ENCODE measurements at regions not wholly inside any gene's neighbourhood (a gene's known extent, or its start where the extent isn't known, plus 50 kb on each side); places are given as distances from the start of the nearest gene placed in this dataset.
"Not testable (repeated sequence)": the region's sequence is repeated elsewhere in the genome, so short reads cannot be mapped to it uniquely, and the experiment has no call there.

DNA sequence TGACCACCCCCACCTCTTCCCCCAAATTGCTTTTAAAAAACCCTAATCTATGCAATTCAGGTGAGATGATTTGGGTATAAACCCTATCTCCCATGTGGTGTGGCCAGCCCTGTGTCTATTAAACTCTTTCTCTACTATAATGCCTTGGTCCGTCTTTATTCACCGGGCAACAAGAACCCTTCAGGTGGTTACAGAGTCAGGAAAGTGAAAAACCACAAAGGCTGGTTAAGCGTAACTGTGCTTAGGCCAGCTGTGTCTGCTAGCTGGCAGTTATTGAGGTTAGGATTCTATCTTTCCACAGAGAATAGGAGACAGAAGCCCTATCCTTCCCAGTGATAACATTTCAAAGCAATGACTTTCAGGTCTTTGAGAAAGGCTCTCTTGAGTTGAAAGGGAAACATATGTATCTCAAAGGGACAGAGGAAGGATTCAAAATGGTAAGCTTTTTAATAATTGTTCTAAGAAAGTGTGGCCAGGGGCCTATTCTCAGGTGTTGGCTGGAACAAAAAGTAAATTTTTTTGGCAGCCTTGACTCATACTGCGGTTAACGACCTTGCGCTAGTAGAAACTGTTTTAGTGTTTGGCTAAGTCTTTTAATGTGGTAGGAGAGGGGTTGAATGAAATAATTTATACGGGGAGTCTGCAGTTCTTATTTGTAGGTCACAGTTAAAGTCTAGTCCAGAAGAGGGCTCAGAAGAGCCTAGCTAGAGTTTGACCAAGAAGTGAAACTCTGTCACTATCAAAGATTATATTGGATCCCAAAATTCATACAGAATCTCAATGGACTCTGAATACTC lies 89.0 kb downstream of the NPAP1 start:
- H3K27ac ChIP-seq (ENCODE audit: low read length): no peak overlapping the region
- 97% methylated on average over 3 of the region's 7 CpGs for whole genome bisulfite sequencing (ENCODE audit: insufficient coverage)
- no peak for DNase-seq
- no peak overlapping the region for H3K4me3 ChIP-seq (ENCODE audit: low read length)
- no peaks in the 10 kb centered on the region for H3K36me3 ChIP-seq (ENCODE audit: control insufficient read depth, insufficient read depth, low read length)
- H3K27me3 ChIP-seq (ENCODE audit: control insufficient read depth, insufficient read depth, low read length): no peaks in the 10 kb centered on the region
- no peaks in the 10 kb centered on the region for H3K9me3 ChIP-seq (replicated peaks; ENCODE audit: control insufficient read depth, low read depth, low read length)
- H3K4me1 ChIP-seq (ENCODE audit: control insufficient read depth, insufficient read depth, low read length): no peaks in the 10 kb centered on the region

DNA sequence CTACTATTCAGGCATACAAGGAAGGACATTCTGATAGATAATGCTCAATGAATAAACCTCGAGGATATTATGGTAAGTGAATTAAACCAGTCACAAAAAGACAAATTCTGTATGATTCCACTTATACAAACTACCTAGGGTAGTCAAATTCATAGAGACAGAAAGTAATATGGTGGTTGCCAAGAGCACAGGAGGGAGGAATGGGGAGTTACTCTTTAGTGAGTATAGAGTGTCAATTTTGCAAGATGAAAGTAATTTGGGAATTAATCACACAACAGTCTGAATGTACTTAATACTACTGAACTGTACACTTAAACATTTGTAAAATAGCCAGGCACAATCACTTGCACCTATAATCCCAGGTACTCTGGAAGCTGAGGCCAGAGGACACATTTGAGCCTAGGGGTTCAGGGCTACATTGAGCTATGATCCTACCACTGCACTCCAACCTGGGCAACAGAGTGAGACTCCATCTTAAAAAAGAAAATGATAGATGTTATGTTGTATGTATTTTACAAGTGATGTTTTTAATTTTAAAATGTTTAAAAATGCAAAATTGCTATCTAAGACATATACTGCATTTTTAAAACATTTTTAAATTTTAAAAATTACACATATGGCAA lies 91.0 kb downstream of the NPAP1 start:
- Histone ChIP-seq H3K27me3 (ENCODE audit: control insufficient read depth, insufficient read depth, low read length) (peaks cover 3% of the 10 kb centered on the region), H3K27ac (ENCODE audit: low read length) (no peak overlapping the region), H3K36me3 (ENCODE audit: control insufficient read depth, insufficient read depth, low read length) (no peaks in the 10 kb centered on the region), H3K9me3 (replicated peaks; ENCODE audit: control insufficient read depth, low read depth, low read length) (no peaks in the 10 kb centered on the region), H3K4me1 (ENCODE audit: control insufficient read depth, insufficient read depth, low read length) (no peaks in the 10 kb centered on the region), H3K4me3 (ENCODE audit: low read length) (no peak overlapping the region)
- no CpG with 5 or more reads among the region's 1 CpG for WGBS (ENCODE audit: insufficient coverage)
- no peak for DNase-seq

DNA sequence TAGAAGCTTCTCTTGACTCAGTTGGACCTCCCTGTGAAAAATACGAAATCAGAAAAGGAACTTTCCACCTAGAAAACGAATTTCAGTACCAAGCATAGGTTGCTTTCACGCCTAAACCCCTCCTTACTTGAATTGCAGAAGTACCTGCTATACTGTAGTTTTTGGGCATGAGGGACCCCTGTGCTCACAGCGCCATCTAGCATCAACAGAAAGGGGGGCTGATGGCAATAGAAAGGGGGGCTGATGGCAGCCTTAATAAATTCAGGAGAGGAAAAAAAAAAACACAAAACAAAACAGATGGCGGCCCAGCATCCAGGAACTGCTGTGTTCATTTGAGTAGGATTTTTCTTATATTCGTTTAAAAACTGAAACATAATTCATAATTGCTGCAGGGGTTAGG lies 96.7 kb downstream of the NPAP1 start:
- H3K4me3 ChIP-seq (ENCODE audit: low read length): peak overlapping the region; percentile 48
- no peak for DNase-seq
- H3K9me3 ChIP-seq (replicated peaks; ENCODE audit: control insufficient read depth, low read depth, low read length): peaks cover 15% of the 10 kb centered on the region
- no peaks in the 10 kb centered on the region for H3K36me3 ChIP-seq (ENCODE audit: control insufficient read depth, insufficient read depth, low read length)
- H3K4me1 ChIP-seq (ENCODE audit: control insufficient read depth, insufficient read depth, low read length): peaks cover 2% of the 10 kb centered on the region
- no peak overlapping the region for H3K27ac ChIP-seq (ENCODE audit: low read length)
- no CpG with 5 or more reads among the region's 6 CpGs for WGBS (ENCODE audit: insufficient coverage)
- peaks cover 8% of the 10 kb centered on the region for H3K27me3 ChIP-seq (ENCODE audit: control insufficient read depth, insufficient read depth, low read length)

DNA sequence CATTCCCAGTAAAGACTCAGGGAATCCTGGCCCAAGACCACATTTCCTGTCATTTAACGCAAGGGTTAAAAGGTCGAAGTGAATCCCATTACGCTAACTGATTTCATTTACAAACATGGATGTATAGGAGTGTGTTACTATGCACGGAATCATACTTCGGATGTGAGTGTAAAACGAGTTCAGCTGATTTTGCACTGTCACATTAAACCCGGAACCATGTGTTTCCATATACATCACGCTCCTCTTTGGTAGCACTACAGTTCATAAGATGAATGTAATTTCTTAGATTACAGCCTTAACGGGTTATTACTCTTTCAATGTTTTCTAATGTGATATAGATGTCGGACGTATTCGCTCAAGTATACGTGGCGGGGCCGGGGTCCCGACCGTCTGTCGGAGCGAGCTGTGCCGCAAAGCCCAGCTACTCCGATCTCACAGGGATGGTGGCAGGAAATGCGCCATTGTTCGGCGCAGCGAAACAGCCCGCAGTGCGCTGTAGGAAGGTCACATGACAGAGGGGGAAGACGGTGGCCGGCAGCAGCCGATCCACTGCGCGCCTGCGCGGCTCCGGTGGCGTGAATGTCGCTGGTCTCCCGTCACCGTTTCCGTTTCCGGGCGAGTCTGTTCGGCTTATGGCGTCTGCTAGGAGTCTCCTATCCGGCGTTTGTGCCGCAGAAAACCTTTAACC lies 97.3 kb downstream of the NPAP1 start:
- Histone ChIP-seq H3K9me3 (replicated peaks; ENCODE audit: control insufficient read depth, low read depth, low read length) (peaks cover 15% of the 10 kb centered on the region), H3K36me3 (ENCODE audit: control insufficient read depth, insufficient read depth, low read length) (no peaks in the 10 kb centered on the region), H3K27me3 (ENCODE audit: control insufficient read depth, insufficient read depth, low read length) (peaks cover 8% of the 10 kb centered on the region), H3K4me1 (ENCODE audit: control insufficient read depth, insufficient read depth, low read length) (peaks cover 2% of the 10 kb centered on the region), H3K27ac (ENCODE audit: low read length) (peak overlapping the region; percentile 63), H3K4me3 (ENCODE audit: low read length) (peak overlapping the region; percentile 48)
- WGBS (ENCODE audit: insufficient coverage): 29% methylated on average over 35 of the region's 47 CpGs
- DNase-seq: peak; percentile 94

DNA sequence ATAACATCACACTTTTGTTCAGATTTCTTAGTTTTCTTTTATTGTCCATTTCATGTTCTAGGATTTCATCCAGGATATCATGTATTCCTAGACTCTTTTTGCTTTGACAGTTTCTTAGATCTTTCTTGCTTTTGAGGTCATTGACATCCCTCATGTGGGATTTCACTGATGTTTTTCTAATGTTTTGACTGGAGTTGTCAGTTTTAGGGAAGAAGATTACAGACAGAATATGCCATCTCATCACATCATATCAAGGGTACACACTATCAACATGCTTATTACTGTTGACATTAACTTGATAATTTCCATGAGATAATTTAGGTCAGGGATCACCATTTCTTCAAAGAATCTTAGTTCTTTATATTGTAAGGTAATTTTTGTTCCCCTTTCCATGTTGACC lies 101.7 kb downstream of the NPAP1 start:
- H3K9me3 ChIP-seq (replicated peaks; ENCODE audit: control insufficient read depth, low read depth, low read length): peaks cover 13% of the 10 kb centered on the region
- H3K27me3 ChIP-seq (ENCODE audit: control insufficient read depth, insufficient read depth, low read length): peaks cover 5% of the 10 kb centered on the region
- H3K27ac ChIP-seq (ENCODE audit: low read length): no peak overlapping the region
- DNase-seq: no peak
- peaks cover 2% of the 10 kb centered on the region for H3K4me1 ChIP-seq (ENCODE audit: control insufficient read depth, insufficient read depth, low read length)
- H3K36me3 ChIP-seq (ENCODE audit: control insufficient read depth, insufficient read depth, low read length): no peaks in the 10 kb centered on the region
- H3K4me3 ChIP-seq (ENCODE audit: low read length): no peak overlapping the region

DNA sequence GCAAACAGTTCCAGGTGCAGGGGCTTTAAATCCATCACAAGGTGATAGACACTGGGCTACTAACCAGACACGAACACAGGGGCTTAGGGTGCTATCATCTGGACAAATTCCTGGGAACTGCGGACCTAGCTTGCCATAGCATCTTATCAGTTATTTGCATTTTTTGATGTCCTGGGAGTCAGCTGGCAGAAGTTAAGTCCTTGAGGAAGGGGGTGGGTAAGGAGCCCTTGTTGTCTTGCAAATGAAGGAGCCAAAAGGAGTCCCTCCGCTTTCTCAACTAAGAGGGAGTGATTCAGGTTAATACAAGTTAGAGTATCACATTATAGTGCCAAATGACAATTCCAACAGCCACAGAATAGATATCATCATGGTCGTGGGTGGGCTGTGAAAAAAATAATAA lies 108.9 kb downstream of the NPAP1 start:
- Histone ChIP-seq H3K4me3 (ENCODE audit: low read length) (no peak overlapping the region), H3K27ac (ENCODE audit: low read length) (no peak overlapping the region), H3K9me3 (replicated peaks; ENCODE audit: control insufficient read depth, low read depth, low read length) (peaks cover 6% of the 10 kb centered on the region), H3K36me3 (ENCODE audit: control insufficient read depth, insufficient read depth, low read length) (no peaks in the 10 kb centered on the region), H3K27me3 (ENCODE audit: control insufficient read depth, insufficient read depth, low read length) (no peaks in the 10 kb centered on the region), H3K4me1 (ENCODE audit: control insufficient read depth, insufficient read depth, low read length) (no peaks in the 10 kb centered on the region)
- no peak for DNase-seq
- 71% methylated on average over 1 of the region's 4 CpGs for WGBS (ENCODE audit: insufficient coverage)

DNA sequence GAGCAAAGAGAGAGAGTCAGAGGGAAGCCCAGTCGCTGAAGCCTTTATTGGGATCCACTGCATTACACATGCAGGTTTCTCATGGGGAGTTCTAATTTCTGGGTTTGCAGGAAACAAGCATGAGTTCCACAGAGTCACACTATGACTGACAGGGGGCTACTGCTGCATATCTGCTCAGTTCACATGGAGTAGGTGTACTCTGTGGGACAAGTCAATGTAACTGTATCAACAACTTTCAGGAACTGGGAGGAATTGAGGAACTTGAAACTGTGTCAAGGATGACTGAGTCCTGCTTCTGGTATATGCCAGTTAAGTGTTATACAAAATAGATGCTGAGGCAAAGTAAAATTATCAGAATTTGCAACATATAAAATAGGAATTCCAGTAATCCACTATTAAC lies 110.8 kb downstream of the NPAP1 start:
- H3K9me3 ChIP-seq (replicated peaks; ENCODE audit: control insufficient read depth, low read depth, low read length): peaks cover 6% of the 10 kb centered on the region
- H3K4me3 ChIP-seq (ENCODE audit: low read length): no peak overlapping the region
- no peaks in the 10 kb centered on the region for H3K4me1 ChIP-seq (ENCODE audit: control insufficient read depth, insufficient read depth, low read length)
- H3K27ac ChIP-seq (ENCODE audit: low read length): no peak overlapping the region
- no peak for DNase-seq
- H3K27me3 ChIP-seq (ENCODE audit: control insufficient read depth, insufficient read depth, low read length): no peaks in the 10 kb centered on the region
- H3K36me3 ChIP-seq (ENCODE audit: control insufficient read depth, insufficient read depth, low read length): no peaks in the 10 kb centered on the region
- 44% methylated on average over 1 of the region's 1 CpG for WGBS (ENCODE audit: insufficient coverage)

DNA sequence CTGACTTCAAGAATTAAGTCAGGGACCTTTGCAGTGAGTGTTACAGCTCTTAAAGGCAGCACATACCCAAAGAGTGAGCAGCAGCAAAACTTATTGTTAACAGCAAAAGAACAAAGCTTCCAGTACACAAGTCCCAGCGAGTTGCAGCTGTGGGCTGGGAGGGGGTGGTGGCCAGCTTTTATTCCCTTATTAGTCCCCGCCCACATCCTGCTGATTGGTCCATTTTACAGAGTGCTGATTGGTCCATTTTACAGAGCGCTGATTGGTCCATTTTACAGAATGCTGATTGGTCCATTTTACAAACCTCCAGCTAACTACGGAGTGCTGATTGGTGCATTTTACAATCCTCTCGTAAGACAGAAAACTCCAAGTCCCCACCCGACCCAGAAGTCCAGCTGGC lies 127.0 kb downstream of the NPAP1 start:
- not testable (repeated sequence) for H3K4me1 ChIP-seq (ENCODE audit: control insufficient read depth, insufficient read depth, low read length); H3K36me3 ChIP-seq (ENCODE audit: control insufficient read depth, insufficient read depth, low read length); H3K27me3 ChIP-seq (ENCODE audit: control insufficient read depth, insufficient read depth, low read length); DNase-seq; H3K9me3 ChIP-seq (replicated peaks; ENCODE audit: control insufficient read depth, low read depth, low read length); H3K27ac ChIP-seq (ENCODE audit: low read length); H3K4me3 ChIP-seq (ENCODE audit: low read length)
- 78% methylated on average over 3 of the region's 6 CpGs for WGBS (ENCODE audit: insufficient coverage)

DNA sequence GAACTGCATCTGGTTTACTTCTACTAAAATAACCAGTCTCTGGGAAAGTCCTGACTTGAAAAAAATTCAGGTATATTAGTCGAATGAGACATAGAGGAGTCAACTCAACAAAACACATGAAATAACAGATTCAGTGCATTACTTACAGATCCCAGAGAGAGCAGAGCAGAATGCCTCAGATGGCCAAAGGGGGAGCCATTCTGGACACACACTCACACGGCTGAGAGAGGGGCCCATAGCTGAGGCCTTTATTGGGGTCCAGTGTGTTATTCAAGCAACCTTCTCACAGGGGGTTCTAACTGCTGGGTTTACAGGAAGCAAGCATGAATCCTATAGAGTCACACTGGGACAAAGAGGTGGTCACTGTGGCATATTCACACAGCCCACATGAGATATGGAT lies 135.1 kb upstream of the SNRPN start:
- H3K27ac ChIP-seq (ENCODE audit: low read length): no peak overlapping the region
- H3K36me3 ChIP-seq (ENCODE audit: control insufficient read depth, insufficient read depth, low read length): no peaks in the 10 kb centered on the region
- no CpG with 5 or more reads among the region's 2 CpGs for WGBS (ENCODE audit: insufficient coverage)
- H3K27me3 ChIP-seq (ENCODE audit: control insufficient read depth, insufficient read depth, low read length): peaks cover 3% of the 10 kb centered on the region
- no peaks in the 10 kb centered on the region for H3K4me1 ChIP-seq (ENCODE audit: control insufficient read depth, insufficient read depth, low read length)
- no peak for DNase-seq
- H3K4me3 ChIP-seq (ENCODE audit: low read length): no peak overlapping the region
- H3K9me3 ChIP-seq (replicated peaks; ENCODE audit: control insufficient read depth, low read depth, low read length): peaks cover 2% of the 10 kb centered on the region

DNA sequence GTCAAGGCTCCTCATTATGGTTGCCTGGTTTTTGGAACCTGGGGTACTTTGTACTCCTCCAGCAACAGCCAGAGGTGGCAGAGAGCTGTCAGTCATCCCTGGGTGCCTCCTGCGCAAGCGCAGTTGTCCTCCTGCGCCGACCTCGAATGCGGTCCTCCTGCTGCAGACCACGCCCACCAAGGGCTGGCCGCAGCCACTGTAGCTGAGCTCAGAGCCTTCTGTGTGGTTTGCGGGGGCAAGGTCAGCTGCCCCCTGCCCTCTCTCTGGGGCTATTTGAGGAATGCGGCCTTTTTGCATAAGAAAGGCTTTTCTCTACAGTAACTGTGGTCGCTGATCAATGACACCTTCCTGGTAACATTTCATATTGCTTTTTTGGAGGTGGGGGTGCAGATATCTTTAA lies 131.3 kb upstream of the SNRPN start:
- no peaks in the 10 kb centered on the region for H3K36me3 ChIP-seq (ENCODE audit: control insufficient read depth, insufficient read depth, low read length)
- H3K27me3 ChIP-seq (ENCODE audit: control insufficient read depth, insufficient read depth, low read length): peaks cover 3% of the 10 kb centered on the region
- H3K4me1 ChIP-seq (ENCODE audit: control insufficient read depth, insufficient read depth, low read length): no peaks in the 10 kb centered on the region
- DNase-seq: peak; percentile 7
- H3K27ac ChIP-seq (ENCODE audit: low read length): no peak overlapping the region
- WGBS (ENCODE audit: insufficient coverage): 53% methylated on average over 9 of the region's 11 CpGs
- H3K9me3 ChIP-seq (replicated peaks; ENCODE audit: control insufficient read depth, low read depth, low read length): peaks cover 2% of the 10 kb centered on the region
- H3K4me3 ChIP-seq (ENCODE audit: low read length): no peak overlapping the region
